ENCODE measurements at regions not wholly inside any gene's neighbourhood (a gene's known extent, or its start where the extent isn't known, plus 50 kb on each side); places are given as distances from the start of the nearest gene placed in this dataset.

DNA sequence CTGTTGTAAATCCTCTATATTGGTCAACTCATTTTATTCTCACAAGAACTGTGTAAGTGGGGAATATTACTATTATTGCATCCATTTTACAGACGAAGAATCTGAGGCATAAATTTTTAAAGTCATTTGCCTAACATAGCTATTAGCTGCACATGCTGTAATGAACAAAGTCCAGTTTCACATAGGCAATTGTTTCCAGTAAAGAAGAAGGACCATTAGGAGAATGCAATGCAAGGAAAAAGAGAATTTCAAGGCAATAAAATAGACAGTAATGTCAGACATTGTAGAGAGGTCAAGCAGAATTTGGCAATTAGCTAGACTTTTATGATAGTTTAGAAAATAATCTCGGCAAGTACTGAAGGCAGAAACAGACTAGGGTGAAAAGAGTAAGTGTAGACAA, 578.7 kb upstream of the NECTIN3 start:
- ChIA-PET POLR2A (no interaction called here), CTCF (no interaction called here)
- intact Hi-C loops (cut with micrococcal nuclease), result no loop called here
- H3K36me3 Mint-ChIP-seq (ENCODE audit: low read depth), result no peaks in the 10 kb centered on the region
- no peak for ATAC-seq (ENCODE audit: low read depth)
- H3K27me3 Mint-ChIP-seq, result no peaks in the 10 kb centered on the region
- H3K27ac Mint-ChIP-seq, result no peak overlapping the region
- H3K9me3 Mint-ChIP-seq, result peaks cover 5% of the 10 kb centered on the region
- no peak overlapping the region for H3K4me3 Mint-ChIP-seq
- TF ChIP-seq CTCF (IDR thresholded peaks at IDR 0.05), result no peak
- H3K4me1 Mint-ChIP-seq, result no peaks in the 10 kb centered on the region
- DNase-seq, result no peak

- no peak for TF ChIP-seq CTCF (IDR thresholded peaks at IDR 0.05)
- H3K27me3 Mint-ChIP-seq, result no peaks in the 10 kb centered on the region
- DNase-seq, result no peak
- CTCF ChIA-PET, result no interaction called here
- H3K4me3 Mint-ChIP-seq, result no peak overlapping the region
- no peaks in the 10 kb centered on the region for H3K4me1 Mint-ChIP-seq
- POLR2A ChIA-PET, result no interaction called here
- H3K27ac Mint-ChIP-seq, result no peak overlapping the region
- intact Hi-C loops (cut with micrococcal nuclease), result no loop called here
- H3K36me3 Mint-ChIP-seq (ENCODE audit: low read depth), result no peaks in the 10 kb centered on the region
- peaks cover 3% of the 10 kb centered on the region for H3K9me3 Mint-ChIP-seq
- no peak for ATAC-seq (ENCODE audit: low read depth)
Measured at GRCh38 chr3:110493438-110494092, 578.1 kb upstream of the NECTIN3 start.

- DNase-seq (no peak), ATAC-seq (ENCODE audit: low read depth) (no peak)
- no peaks in the 10 kb centered on the region for H3K36me3 Mint-ChIP-seq (ENCODE audit: low read depth)
- ChIA-PET POLR2A (no interaction called here), CTCF (no interaction called here)
- H3K27me3 Mint-ChIP-seq, result no peaks in the 10 kb centered on the region
- H3K4me1 Mint-ChIP-seq, result no peaks in the 10 kb centered on the region
- intact Hi-C loops (cut with micrococcal nuclease), result no loop called here
- TF ChIP-seq CTCF (IDR thresholded peaks at IDR 0.05), result no peak
- no peak overlapping the region for H3K27ac Mint-ChIP-seq
- no peaks in the 10 kb centered on the region for H3K9me3 Mint-ChIP-seq
- no peak overlapping the region for H3K4me3 Mint-ChIP-seq
Measured at GRCh38 chr3:110494093-110494490, 577.5 kb upstream of the NECTIN3 start.

DNA sequence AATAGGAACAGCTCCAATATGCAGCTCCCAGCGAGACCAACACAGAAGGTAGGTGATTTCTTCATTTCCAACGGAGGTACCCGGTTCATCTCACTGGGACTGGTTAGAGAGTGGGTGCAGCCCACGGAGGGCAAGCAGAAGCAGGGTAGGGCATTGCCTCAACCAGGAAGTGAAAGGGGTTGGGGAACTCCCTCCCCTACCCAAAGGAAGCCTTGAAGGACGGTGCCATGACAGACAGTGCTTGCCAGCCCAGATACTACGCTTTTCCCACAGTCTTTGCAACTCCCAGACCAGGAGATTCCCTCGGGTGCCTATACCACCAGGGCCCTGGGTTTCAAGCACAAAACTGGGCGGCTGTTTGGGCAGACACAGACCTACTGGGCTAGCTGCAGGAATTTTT, 576.9 kb upstream of the NECTIN3 start:
- ATAC-seq (ENCODE audit: low read depth), result no peak
- Mint-ChIP-seq H3K36me3 (ENCODE audit: low read depth) (no peaks in the 10 kb centered on the region), H3K4me1 (no peaks in the 10 kb centered on the region), H3K9me3 (no peaks in the 10 kb centered on the region), H3K4me3 (no peak overlapping the region), H3K27me3 (no peaks in the 10 kb centered on the region), H3K27ac (no peak overlapping the region)
- no peak for TF ChIP-seq CTCF (IDR thresholded peaks at IDR 0.05)
- POLR2A ChIA-PET, result no interaction called here
- CTCF ChIA-PET, result no interaction called here
- no peak for DNase-seq
- intact Hi-C loops (cut with micrococcal nuclease), result no loop called here

DNA sequence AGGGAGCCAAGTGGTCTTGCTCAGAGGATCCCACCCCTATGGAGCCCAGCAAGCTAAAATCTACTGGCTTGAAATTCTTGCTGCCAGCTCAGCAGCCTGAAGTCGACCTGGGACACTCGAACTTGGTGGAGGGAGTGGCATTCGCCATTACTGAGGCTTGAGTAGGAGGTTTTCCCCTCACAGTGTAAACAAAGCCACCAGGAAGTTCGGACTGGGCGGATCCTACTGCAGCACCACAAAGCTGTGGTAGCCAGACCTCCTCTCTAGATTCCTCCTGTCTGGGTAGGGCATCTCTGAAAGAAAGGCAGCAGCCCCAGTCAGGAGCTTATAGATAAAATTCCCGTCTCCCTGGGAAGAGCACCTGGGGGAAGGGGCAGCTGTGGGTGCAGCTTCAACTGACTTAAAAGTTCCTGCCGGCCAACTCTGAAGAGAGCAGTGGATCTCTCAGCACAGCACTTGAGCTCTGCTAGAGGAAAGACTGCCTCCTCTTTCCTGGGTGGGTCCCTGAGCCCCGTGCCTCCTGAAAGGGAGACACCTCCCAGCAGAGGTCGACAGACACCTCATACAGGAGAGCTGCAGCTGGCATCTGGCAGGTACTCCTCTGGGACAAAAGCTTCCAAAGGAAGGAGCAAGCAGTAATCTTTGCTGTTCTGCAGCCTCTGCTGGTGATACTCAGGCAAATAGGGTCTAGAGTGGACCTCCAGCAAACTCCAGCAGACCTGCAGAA, 576.3 kb upstream of the NECTIN3 start:
- intact Hi-C loops (cut with micrococcal nuclease), result no loop called here
- CTCF ChIA-PET, result no interaction called here
- TF ChIP-seq CTCF (IDR thresholded peaks at IDR 0.05), result no peak

More for the DNA sequence above, 576.3 kb upstream of the NECTIN3 start:
- no peak for DNase-seq
- no peaks in the 10 kb centered on the region for H3K36me3 Mint-ChIP-seq (ENCODE audit: low read depth)
- no peak overlapping the region for H3K27ac Mint-ChIP-seq
- POLR2A ChIA-PET, result no interaction called here
- H3K9me3 Mint-ChIP-seq, result no peaks in the 10 kb centered on the region
- H3K4me3 Mint-ChIP-seq, result no peak overlapping the region
- H3K4me1 Mint-ChIP-seq, result no peaks in the 10 kb centered on the region
- H3K27me3 Mint-ChIP-seq, result no peaks in the 10 kb centered on the region
- no peak for ATAC-seq (ENCODE audit: low read depth)

Data from activated B cell treated with CpG ODN at 0.5 μM for 24 hours (primary cell).